Right cardiac atrium (tissue), 5 donors: ENCODE measurements at regions not wholly inside any gene's neighbourhood (a gene's known extent, or its start where the extent isn't known, plus 50 kb on each side); places are given as distances from the start of the nearest gene placed in this dataset.
A peak's percentile ranks its signal among the peaks of the same experiment; 100 is the strongest.

ENCODE experiments used
- ATAC-seq, 2 donors: fragments of 200-7000 bp; cut with Tn5 transposase; one replicate each; pipeline versions ENCODE4 v1.8.0 to v1.9.1; 2020; ENCODE audit warnings: moderate library complexity in 2 of 2, mild to moderate bottlenecking in 1 of 2
- DNase-seq, 3 donors: peaks; one replicate each; pipeline ENCODE4 v3.0.0-alpha.2; 2020
- H3K27ac ChIP-seq: one replicate; pipeline ENCODE4 v1.5.1; 2013; ENCODE audit warnings: mild to moderate bottlenecking, low read length, control low read depth, moderate library complexity
- H3K27me3 ChIP-seq: one replicate; pipeline ENCODE4 v1.6.1; 2013; ENCODE audit not compliant: control insufficient read depth, insufficient read depth
- H3K4me1 ChIP-seq: one replicate; pipeline ENCODE4 v1.6.1; 2013; ENCODE audit warnings: low read length; ENCODE audit not compliant: control insufficient read depth, insufficient read depth
- H3K4me3 ChIP-seq: one replicate; pipeline ENCODE4 v1.5.1; 2013; ENCODE audit warnings: low read length, control low read depth
- H3K9me3 ChIP-seq: one replicate; pipeline ENCODE4 v1.6.1; 2013; ENCODE audit warnings: low read length; ENCODE audit not compliant: control insufficient read depth
- WGBS: extraction: QIAGEN DNeasy Blood & Tissue Kit; methylation state at CpG from one replicate; pipeline ENCODE4 v1.1.7; 2013; 5-methylcytosine and 5-hydroxymethylcytosine counted together
- intact Hi-C, 4 donors: fragments of 100-400 bp; cut with DNase I; formaldehyde crosslinking; loops; one replicate each; pipeline versions ENCODE4 v1.11.0 to v1.14.0; 2022 to 2023
- donor health status: healthy with polysubstance abuse.
- donor health status: DM: no; HTN: yes; CAD: no.
- donor health status: DM: no; HTN: no; CAD: no.
- donor health status: DM: no; HTN: yes; CAD: no; lungs with severe emphysema.
- donor health status: DM: yes; HTN: yes; CAD: no.

- Histone ChIP-seq H3K4me1 (peaks cover 2% of the 10 kb centered on the region), H3K27me3 (no peaks in the 10 kb centered on the region), H3K9me3 (no peaks in the 10 kb centered on the region), H3K27ac (no peak overlapping the region), H3K4me3 (no peak overlapping the region)
- DNase-seq = no peak
- intact Hi-C loops = no loop called here
- no peak for ATAC-seq
- 96% methylated on average over 6 of the region's 6 CpGs for WGBS
These were observed 271.1 kb downstream of the SHQ1 start for GRCh38 chr3:72577190-72577589.

GRCh38 chr3:72576563-72576962, 271.7 kb downstream of the SHQ1 start:
- Histone ChIP-seq H3K27ac (no peak overlapping the region), H3K4me3 (no peak overlapping the region), H3K27me3 (no peaks in the 10 kb centered on the region), H3K4me1 (peaks cover 2% of the 10 kb centered on the region), H3K9me3 (no peaks in the 10 kb centered on the region)
- intact Hi-C loops = no loop called here
- ATAC-seq (no peak), DNase-seq (no peak)
- 85% methylated on average over 5 of the region's 5 CpGs for WGBS

- Histone ChIP-seq H3K27me3 (no peaks in the 10 kb centered on the region), H3K4me3 (no peak overlapping the region), H3K9me3 (no peaks in the 10 kb centered on the region), H3K4me1 (peaks cover 2% of the 10 kb centered on the region), H3K27ac (no peak overlapping the region)
- WGBS = 96% methylated on average over 1 of the region's 1 CpG
- ATAC-seq = no peak
- no peak for DNase-seq
- intact Hi-C loops = no loop called here
These were observed 274.1 kb downstream of the SHQ1 start for GRCh38 chr3:72574144-72574543.

GRCh38 chr3:72573051-72573450, 275.2 kb downstream of the SHQ1 start:
- no peak overlapping the region for H3K27ac ChIP-seq
- H3K4me3 ChIP-seq = no peak overlapping the region
- no peak for DNase-seq
- ATAC-seq = no peak
- no peaks in the 10 kb centered on the region for H3K9me3 ChIP-seq
- intact Hi-C loops = no loop called here
- whole genome bisulfite sequencing = 93% methylated on average over 13 of the region's 13 CpGs
- peaks cover 2% of the 10 kb centered on the region for H3K4me1 ChIP-seq
- no peaks in the 10 kb centered on the region for H3K27me3 ChIP-seq

- WGBS = 75% methylated on average over 19 of the region's 19 CpGs
- ATAC-seq = no peak
- no peaks in the 10 kb centered on the region for H3K9me3 ChIP-seq
These were observed 275.7 kb downstream of the SHQ1 start for GRCh38 chr3:72572489-72573007.

GRCh38 chr3:72571638-72572114, 276.6 kb downstream of the SHQ1 start:
- H3K27ac ChIP-seq = no peak overlapping the region
- H3K4me3 ChIP-seq = no peak overlapping the region
- DNase-seq = no peak
- peak in 1 of 2 donors; percentile 13 for ATAC-seq
- peaks cover 2% of the 10 kb centered on the region for H3K4me1 ChIP-seq
- intact Hi-C loops = no loop called here
- no peaks in the 10 kb centered on the region for H3K27me3 ChIP-seq
- 62% methylated on average over 13 of the region's 13 CpGs for WGBS
- H3K9me3 ChIP-seq = no peaks in the 10 kb centered on the region

More at GRCh38 chr3:72572489-72573007, 275.7 kb downstream of the SHQ1 start:
- Histone ChIP-seq H3K4me3 (no peak overlapping the region), H3K4me1 (peaks cover 2% of the 10 kb centered on the region), H3K27ac (no peak overlapping the region), H3K27me3 (no peaks in the 10 kb centered on the region)
- intact Hi-C loops = no loop called here
- no peak for DNase-seq

GRCh38 chr3:72571052-72571451, 277.2 kb downstream of the SHQ1 start:
- Histone ChIP-seq H3K9me3 (no peaks in the 10 kb centered on the region), H3K27ac (no peak overlapping the region), H3K4me3 (no peak overlapping the region), H3K4me1 (peaks cover 2% of the 10 kb centered on the region), H3K27me3 (no peaks in the 10 kb centered on the region)
- intact Hi-C loops = no loop called here
- DNase-seq (no peak), ATAC-seq (no peak)
- 97% methylated on average over 3 of the region's 3 CpGs for WGBS

- Histone ChIP-seq H3K4me3 (no peak overlapping the region), H3K4me1 (peaks cover 2% of the 10 kb centered on the region), H3K27me3 (no peaks in the 10 kb centered on the region), H3K27ac (no peak overlapping the region), H3K9me3 (no peaks in the 10 kb centered on the region)
- DNase-seq = no peak
- 93% methylated on average over 10 of the region's 10 CpGs for WGBS
- intact Hi-C loops = no loop called here
- no peak for ATAC-seq
These were observed 278.3 kb downstream of the SHQ1 start for GRCh38 chr3:72569754-72570440.

- Histone ChIP-seq H3K27ac (no peak overlapping the region), H3K9me3 (no peaks in the 10 kb centered on the region), H3K4me3 (no peak overlapping the region), H3K4me1 (no peaks in the 10 kb centered on the region), H3K27me3 (no peaks in the 10 kb centered on the region)
- no peak for ATAC-seq
- WGBS = 85% methylated on average over 11 of the region's 11 CpGs
- no peak for DNase-seq
- intact Hi-C loops = no loop called here
These were observed 280.2 kb downstream of the SHQ1 start for GRCh38 chr3:72568083-72568482.

- intact Hi-C loops = no loop called here
- no peaks in the 10 kb centered on the region for H3K27me3 ChIP-seq
- 70% methylated on average over 4 of the region's 4 CpGs for WGBS
These were observed 280.8 kb downstream of the SHQ1 start for GRCh38 chr3:72567474-72567873.

GRCh38 chr3:72565593-72565992, 282.7 kb downstream of the SHQ1 start:
- Histone ChIP-seq H3K9me3 (peaks cover 2% of the 10 kb centered on the region), H3K4me1 (no peaks in the 10 kb centered on the region), H3K4me3 (no peak overlapping the region), H3K27me3 (no peaks in the 10 kb centered on the region), H3K27ac (no peak overlapping the region)
- intact Hi-C loops = no loop called here
- no peak for DNase-seq
- ATAC-seq = no peak
- WGBS = 90% methylated on average over 5 of the region's 5 CpGs

More at GRCh38 chr3:72567474-72567873, 280.8 kb downstream of the SHQ1 start:
- H3K9me3 ChIP-seq = no peaks in the 10 kb centered on the region
- no peaks in the 10 kb centered on the region for H3K4me1 ChIP-seq
- no peak overlapping the region for H3K27ac ChIP-seq
- H3K4me3 ChIP-seq = no peak overlapping the region
- DNase-seq (no peak), ATAC-seq (peak; percentile 18 to 44)
